HUES6 (cell line): ENCODE measurements at regions not wholly inside any gene's neighbourhood (a gene's known extent, or its start where the extent isn't known, plus 50 kb on each side); places are given as distances from the start of the nearest gene placed in this dataset.

Experiments
- H3K27ac ChIP-seq: 2 replicates; pipeline ENCODE4 v1.7.0; 2013; ENCODE audit warnings: low read depth, mild to moderate bottlenecking, low read length, inconsistent platforms
- H3K27me3 ChIP-seq: 2 replicates; pipeline ENCODE4 v1.6.1; 2013; ENCODE audit warnings: low read length; ENCODE audit not compliant: control insufficient read depth, insufficient read depth
- H3K36me3 ChIP-seq: 2 replicates; pipeline ENCODE4 v1.6.1; 2013; ENCODE audit warnings: low read length; ENCODE audit not compliant: control insufficient read depth, insufficient read depth
- H3K4me1 ChIP-seq: 2 replicates; pipeline ENCODE4 v1.6.1; 2013; ENCODE audit warnings: low read length; ENCODE audit not compliant: control insufficient read depth, insufficient read depth
- H3K4me3 ChIP-seq: 2 replicates; pipeline ENCODE4 v1.5.1; 2013; ENCODE audit warnings: low read depth, low read length
- H3K9ac ChIP-seq: one replicate; pipeline ENCODE4 v1.6.1; 2013; ENCODE audit warnings: mild to moderate bottlenecking, low read length
- H3K9me3 ChIP-seq: 2 replicates; pipeline ENCODE4 v1.6.1; 2013; ENCODE audit warnings: low read depth, low read length; ENCODE audit not compliant: control insufficient read depth, insufficient read depth

DNA sequence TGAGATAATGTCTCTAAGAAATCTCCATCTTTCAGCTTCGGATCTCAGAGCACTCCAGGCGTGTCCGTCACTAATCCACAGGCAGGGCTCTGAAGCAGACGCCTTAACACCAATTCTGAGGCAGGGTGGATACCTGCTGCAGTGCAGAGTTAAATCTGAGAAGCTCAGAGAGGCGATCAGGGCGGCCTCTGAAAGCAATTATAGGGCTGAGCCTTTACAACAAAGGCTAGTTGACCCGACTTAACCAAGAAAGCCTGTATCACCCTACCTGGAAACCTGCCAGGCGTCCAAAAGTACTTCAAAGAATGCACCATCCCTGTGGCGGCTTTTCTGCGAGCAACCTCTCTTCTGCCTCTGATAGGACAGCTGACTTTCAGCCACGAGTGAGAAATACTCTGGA is 134.8 kb upstream of the MSX2 start:
- H3K36me3 ChIP-seq: no peaks in the 10 kb centered on the region
- H3K4me3 ChIP-seq: no peak overlapping the region
- no peak overlapping the region for H3K27ac ChIP-seq

DNA sequence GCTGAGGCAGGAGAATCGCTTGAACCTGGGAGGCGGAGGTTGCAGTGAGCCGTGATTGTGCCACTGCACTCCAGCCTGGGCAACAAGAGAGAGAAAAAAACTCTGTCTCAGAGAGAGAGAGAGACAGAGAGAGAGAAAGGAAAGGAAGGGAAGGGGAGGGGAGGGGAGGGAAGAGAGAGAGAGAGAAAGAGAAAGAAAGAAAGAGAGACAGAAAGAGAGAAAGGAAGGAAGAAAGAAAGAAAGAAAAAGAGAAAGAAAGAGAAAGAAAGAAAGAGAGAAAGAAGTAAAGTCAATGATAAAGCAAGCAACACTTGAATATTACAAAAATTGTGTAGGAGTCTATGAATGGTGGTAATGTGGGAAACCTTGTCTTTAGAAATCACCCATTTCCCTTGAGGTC is 133.6 kb upstream of the MSX2 start:
- H3K9me3 ChIP-seq: peaks cover under 1% of the 10 kb centered on the region; the same call in 1 of the 2 replicates
- no peak overlapping the region for H3K4me3 ChIP-seq
- peaks cover 6% of the 10 kb centered on the region; the same call in 1 of the 2 replicates for H3K4me1 ChIP-seq
- H3K27me3 ChIP-seq: no peaks in the 10 kb centered on the region
- no peaks in the 10 kb centered on the region for H3K36me3 ChIP-seq
- no peak overlapping the region for H3K27ac ChIP-seq
- no peak overlapping the region for H3K9ac ChIP-seq

More for the DNA sequence above, 134.8 kb upstream of the MSX2 start:
- Histone ChIP-seq H3K9ac (no peak overlapping the region), H3K4me1 (peaks cover 6% of the 10 kb centered on the region; the same call in 1 of the 2 replicates), H3K9me3 (peaks cover 5% of the 10 kb centered on the region; the same call in 1 of the 2 replicates), H3K27me3 (no peaks in the 10 kb centered on the region)

DNA sequence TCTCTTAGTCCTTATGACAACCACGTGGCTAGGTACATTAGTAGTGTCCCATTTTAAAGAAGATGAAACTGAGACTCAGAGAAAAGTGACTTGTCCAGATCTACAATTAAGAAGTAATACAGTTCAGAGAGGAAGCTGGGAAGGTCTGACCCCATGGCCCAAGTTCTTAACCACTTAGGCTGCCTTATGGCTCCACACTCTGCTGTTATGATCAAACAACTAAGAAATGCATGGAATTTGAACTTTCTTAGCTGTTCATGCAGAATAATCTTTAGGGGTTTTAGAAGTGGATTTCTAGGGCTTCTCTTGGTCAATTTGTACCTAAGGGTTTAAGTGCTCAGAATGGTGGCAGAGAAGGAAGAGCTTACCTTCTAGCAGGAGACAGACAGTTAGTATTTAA is 128.0 kb upstream of the MSX2 start:
- no peaks in the 10 kb centered on the region for H3K9me3 ChIP-seq
- H3K27me3 ChIP-seq: no peaks in the 10 kb centered on the region
- H3K4me1 ChIP-seq: peaks cover 10% of the 10 kb centered on the region
- H3K27ac ChIP-seq: no peak overlapping the region
- no peak overlapping the region for H3K4me3 ChIP-seq
- H3K9ac ChIP-seq: no peak overlapping the region
- H3K36me3 ChIP-seq: no peaks in the 10 kb centered on the region

DNA sequence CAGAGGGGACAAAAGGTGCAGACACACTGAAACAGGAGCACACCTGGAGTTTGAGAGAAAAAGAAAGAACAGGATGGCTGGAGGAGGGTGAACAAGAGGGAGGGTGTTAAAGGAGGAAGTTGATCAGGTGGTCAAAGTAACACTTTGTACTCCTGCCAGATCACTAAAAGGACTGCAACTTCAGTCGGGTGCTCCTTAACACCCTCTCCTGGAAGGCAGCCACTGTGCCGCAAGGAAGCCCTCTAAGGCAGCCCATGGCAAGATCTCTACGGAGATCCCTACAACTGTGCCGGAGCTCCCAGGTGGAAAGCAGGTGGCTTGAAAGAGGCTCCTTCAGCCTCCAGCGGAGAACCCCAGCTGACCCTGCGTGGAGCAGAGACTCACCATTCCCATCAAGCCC is 124.4 kb upstream of the MSX2 start:
- Histone ChIP-seq H3K4me3 (no peak overlapping the region), H3K36me3 (no peaks in the 10 kb centered on the region), H3K9me3 (peaks cover 12% of the 10 kb centered on the region), H3K9ac (no peak overlapping the region), H3K27me3 (no peaks in the 10 kb centered on the region), H3K4me1 (peaks cover 10% of the 10 kb centered on the region), H3K27ac (no peak overlapping the region)

DNA sequence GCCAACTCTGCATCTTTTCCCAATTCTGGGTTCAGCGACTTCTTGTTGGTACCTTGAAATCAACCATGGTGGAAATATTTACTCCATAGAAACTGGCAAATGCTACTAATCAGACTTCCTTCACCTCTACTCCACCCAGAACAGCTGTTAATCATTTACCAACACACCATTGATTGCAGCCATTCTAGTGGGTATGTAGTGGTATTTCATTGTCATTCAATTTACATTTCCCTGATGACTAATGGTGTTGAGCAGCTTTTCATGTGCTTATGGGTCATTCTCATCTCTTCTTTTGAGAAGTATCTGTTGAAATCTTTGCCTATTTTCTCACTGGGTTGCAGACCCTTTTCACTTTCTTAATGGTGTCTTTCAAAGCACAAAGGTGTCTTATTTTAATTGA is 122.4 kb upstream of the MSX2 start:
- Histone ChIP-seq H3K27ac (no peak overlapping the region), H3K9ac (no peak overlapping the region), H3K36me3 (no peaks in the 10 kb centered on the region), H3K9me3 (peaks cover 12% of the 10 kb centered on the region), H3K4me1 (peaks cover 10% of the 10 kb centered on the region), H3K27me3 (no peaks in the 10 kb centered on the region), H3K4me3 (no peak overlapping the region)

DNA sequence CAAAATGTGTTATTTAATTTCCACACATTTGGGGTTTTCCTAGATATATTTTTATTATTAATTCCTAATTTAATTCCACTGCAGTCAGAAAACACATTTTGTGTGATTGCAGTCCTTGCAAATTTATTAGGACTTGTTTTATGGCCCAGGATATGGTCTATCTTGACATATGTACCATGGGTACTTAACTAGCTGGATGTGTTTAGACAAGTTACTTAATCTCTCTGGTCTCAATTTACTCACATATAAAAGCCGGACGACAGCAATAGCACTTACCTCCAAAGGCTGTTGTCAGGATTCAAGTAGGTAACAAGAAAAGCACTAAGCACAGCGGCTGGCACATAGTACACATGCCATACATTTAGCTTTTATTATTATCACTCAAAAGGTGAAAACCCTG is 118.2 kb upstream of the MSX2 start:
- H3K9me3 ChIP-seq: peaks cover 12% of the 10 kb centered on the region
- H3K4me3 ChIP-seq: no peak overlapping the region
- H3K27me3 ChIP-seq: no peaks in the 10 kb centered on the region
- H3K27ac ChIP-seq: no peak overlapping the region
- H3K9ac ChIP-seq: no peak overlapping the region
- no peaks in the 10 kb centered on the region for H3K36me3 ChIP-seq
- peaks cover 3% of the 10 kb centered on the region; the same call in 1 of the 2 replicates for H3K4me1 ChIP-seq

DNA sequence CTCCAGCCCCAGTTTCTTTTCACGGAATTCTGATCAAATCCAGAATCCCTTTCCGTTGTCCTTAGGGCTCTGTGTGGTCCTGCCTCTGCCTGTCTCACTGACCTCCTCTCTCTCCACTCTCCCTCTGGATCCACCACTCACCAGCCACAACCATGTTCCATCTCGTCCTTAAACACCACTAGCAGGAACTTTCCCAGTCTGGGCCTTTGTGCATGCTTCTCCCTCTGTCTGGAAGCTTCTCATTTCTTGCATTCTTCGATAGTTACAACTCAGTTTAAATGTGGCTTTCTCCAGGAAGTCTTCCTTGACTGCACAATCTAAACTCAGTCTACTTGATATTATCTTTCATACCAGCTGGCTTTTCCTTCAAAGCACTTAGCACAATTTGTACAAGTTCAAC is 117.7 kb upstream of the MSX2 start:
- no peak overlapping the region for H3K9ac ChIP-seq
- H3K9me3 ChIP-seq: peaks cover 12% of the 10 kb centered on the region
- no peaks in the 10 kb centered on the region for H3K36me3 ChIP-seq
- no peak overlapping the region for H3K27ac ChIP-seq
- no peak overlapping the region for H3K4me3 ChIP-seq
- no peaks in the 10 kb centered on the region for H3K27me3 ChIP-seq
- peaks cover 3% of the 10 kb centered on the region; the same call in 1 of the 2 replicates for H3K4me1 ChIP-seq

DNA sequence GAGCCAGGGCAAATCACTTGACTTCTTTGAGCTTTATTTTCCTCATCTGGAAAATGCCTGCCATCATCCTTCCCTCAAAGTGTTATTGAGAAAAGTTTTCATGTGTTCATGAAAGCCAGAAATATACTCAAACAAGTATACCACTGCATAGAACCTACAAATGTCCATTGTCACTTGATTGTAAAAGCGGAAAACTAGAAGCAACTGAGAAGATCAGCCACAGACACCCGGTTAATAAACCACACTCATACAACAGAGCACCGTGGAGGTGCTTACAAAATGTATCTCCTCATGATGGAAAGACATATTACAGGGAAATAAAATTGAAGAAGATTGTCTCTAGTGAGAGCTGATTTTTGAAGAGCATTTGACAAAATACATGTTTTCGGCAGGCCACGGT is 117.2 kb upstream of the MSX2 start:
- Histone ChIP-seq H3K4me3 (no peak overlapping the region), H3K9me3 (peaks cover 12% of the 10 kb centered on the region), H3K36me3 (no peaks in the 10 kb centered on the region), H3K4me1 (peaks cover 3% of the 10 kb centered on the region; the same call in 1 of the 2 replicates), H3K27me3 (no peaks in the 10 kb centered on the region), H3K9ac (no peak overlapping the region), H3K27ac (no peak overlapping the region)

DNA sequence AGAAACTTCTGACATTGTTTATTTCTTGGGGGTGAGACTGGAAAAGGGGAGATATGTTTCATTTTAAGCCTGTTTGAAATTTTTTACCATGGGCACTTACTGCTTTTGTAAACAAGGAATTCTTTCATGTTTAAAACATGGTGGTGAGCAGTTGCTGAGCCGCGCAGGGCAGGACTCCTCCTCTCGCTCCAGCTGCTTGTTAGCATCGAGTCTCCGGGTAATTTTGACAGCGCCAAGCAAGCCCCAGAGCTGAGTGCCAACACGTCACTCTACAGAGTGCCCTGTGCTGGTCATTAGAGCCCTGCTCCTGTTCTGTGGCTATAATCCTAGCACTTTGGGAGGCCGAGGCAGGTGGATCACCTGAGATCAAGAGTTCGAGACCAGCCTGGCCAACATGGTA is 116.5 kb upstream of the MSX2 start:
- Histone ChIP-seq H3K9ac (no peak overlapping the region), H3K9me3 (peaks cover 9% of the 10 kb centered on the region), H3K4me3 (no peak overlapping the region), H3K27ac (no peak overlapping the region), H3K27me3 (no peaks in the 10 kb centered on the region), H3K36me3 (no peaks in the 10 kb centered on the region), H3K4me1 (peaks cover 3% of the 10 kb centered on the region; the same call in 1 of the 2 replicates)

DNA sequence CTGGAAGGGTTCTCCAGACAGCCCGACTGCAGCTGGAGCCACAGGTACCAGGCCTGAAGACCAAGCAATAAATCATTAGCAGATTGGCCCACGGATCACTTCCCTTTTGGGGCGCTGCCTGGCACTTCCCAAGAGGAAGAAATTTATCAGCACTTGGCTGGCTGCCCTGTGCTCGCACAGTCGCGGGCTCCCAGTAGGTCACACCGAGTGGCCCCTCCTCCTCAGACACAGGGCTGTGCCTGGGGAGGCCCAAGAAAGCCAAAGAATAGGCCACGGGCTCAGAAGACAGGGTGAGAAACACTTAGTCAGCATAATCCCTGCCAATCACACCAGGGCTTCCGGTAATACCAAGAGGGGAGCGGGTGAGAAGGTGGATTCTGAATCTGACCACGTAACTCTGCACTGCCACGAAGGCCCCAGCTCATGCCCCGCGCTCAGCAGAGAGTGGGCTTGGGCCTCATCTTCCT is 115.7 kb upstream of the MSX2 start:
- H3K36me3 ChIP-seq: no peaks in the 10 kb centered on the region
- peaks cover 3% of the 10 kb centered on the region for H3K9me3 ChIP-seq
- H3K9ac ChIP-seq: no peak overlapping the region
- no peak overlapping the region for H3K27ac ChIP-seq
- no peaks in the 10 kb centered on the region for H3K27me3 ChIP-seq
- H3K4me3 ChIP-seq: no peak overlapping the region
- peaks cover 3% of the 10 kb centered on the region; the same call in 1 of the 2 replicates for H3K4me1 ChIP-seq

DNA sequence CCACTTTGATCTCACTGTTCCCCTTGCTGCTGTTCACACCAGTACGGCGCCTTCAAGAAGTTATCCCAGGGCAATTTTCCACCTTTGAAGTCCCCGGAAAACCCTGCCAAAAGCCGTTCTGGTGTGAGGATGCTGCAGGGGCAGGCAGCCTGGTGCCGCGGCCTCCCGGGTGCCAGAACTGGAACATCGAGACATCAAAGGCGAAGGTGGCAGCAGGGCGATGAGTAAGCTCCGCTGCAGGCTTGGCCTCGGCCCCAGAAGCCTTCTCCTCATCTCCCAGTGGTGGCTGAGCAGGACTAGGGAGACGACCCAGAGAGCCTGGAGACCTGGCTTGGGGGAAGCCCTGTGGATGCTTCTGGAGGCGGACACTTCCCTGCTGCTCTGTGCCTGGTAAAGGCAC is 115.3 kb upstream of the MSX2 start:
- Histone ChIP-seq H3K9ac (no peak overlapping the region), H3K4me1 (peaks cover 3% of the 10 kb centered on the region; the same call in 1 of the 2 replicates)

More for the DNA sequence above, 115.3 kb upstream of the MSX2 start:
- H3K9me3 ChIP-seq: no peaks in the 10 kb centered on the region; the same call in 1 of the 2 replicates
- H3K36me3 ChIP-seq: no peaks in the 10 kb centered on the region
- no peaks in the 10 kb centered on the region for H3K27me3 ChIP-seq
- no peak overlapping the region for H3K4me3 ChIP-seq
- H3K27ac ChIP-seq: no peak overlapping the region
